Testis (tissue), 2 donors: ENCODE measurements at regions not wholly inside any gene's neighbourhood (a gene's known extent, or its start where the extent isn't known, plus 50 kb on each side); places are given as distances from the start of the nearest gene placed in this dataset.

Experiments
- DNase-seq: peaks from one replicate; pipeline ENCODE4 v3.0.0-alpha.2; 2019
- H3K27ac ChIP-seq, 2 donors: fragments of 200-600 bp; sonication (generic); one replicate each; pipeline ENCODE4 v1.5.1; 2019
- H3K27me3 ChIP-seq: fragments of 200-600 bp; sonication (generic); one replicate; pipeline ENCODE4 v1.5.1; 2019
- H3K36me3 ChIP-seq: fragments of 200-600 bp; sonication (generic); one replicate; pipeline ENCODE4 v1.5.1; 2017; ENCODE audit warnings: low read depth; ENCODE audit errors: missing control alignments
- H3K4me1 ChIP-seq: fragments of 200-600 bp; sonication (generic); one replicate; pipeline ENCODE4 v1.5.1; 2019
- H3K4me3 ChIP-seq, 2 donors: fragments of 200-600 bp; sonication (generic); one replicate each; pipeline ENCODE4 v1.5.1; 2017 to 2019
- H3K9me3 ChIP-seq: fragments of 200-600 bp; sonication (generic); one replicate; pipeline ENCODE4 v1.5.1; 2017
- POLR2A ChIP-seq: fragments of 450-650 bp; IDR thresholded peaks from one replicate; pipeline ENCODE4 v1.6.1; 2017; ENCODE audit warnings: antibody characterized with exemption, mild to moderate bottlenecking, moderate library complexity
- WGBS, 2 donors: methylation state at CpG; one replicate each; pipeline ENCODE4 v1.1.5; 2018; 5-methylcytosine and 5-hydroxymethylcytosine counted together
- intact Hi-C: fragments of 100-400 bp; cut with DNase I; formaldehyde crosslinking; loops from one replicate; pipeline ENCODE4 v1.15.1; 2023; ENCODE audit warnings: low total_unique reads
- TF ChIP-seq, protein P1 (sequence below), 3 experiments: fragments of 450-650 bp in 2 of 3; fragments of 200-600 bp in 1 of 3; sonication (generic) in 1 of 3; IDR thresholded peaks; one replicate each; pipeline ENCODE4 v1.5.1; 2016 to 2019; ENCODE audit warnings: antibody characterized with exemption in 3 of 3, mild to moderate bottlenecking in 2 of 3, moderate library complexity in 1 of 3

DNA sequence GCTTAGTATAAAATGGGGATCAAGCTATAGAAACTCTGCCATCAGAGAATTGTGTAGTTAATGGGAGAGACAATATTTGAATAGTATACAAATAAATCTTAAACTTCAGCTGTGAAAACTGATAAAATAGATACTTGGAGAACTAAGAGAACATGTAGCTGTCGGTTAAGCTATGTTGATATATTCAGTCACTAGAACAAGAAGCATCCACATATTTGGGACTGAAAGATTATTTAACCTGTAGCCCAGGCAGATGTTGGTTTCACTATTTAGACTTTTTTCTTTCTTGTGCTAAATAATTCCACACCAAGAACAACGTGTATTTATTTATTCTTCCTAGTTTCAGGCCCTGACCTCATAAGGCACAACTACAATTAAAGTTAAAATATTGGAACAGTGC is 521.0 kb upstream of the CCNG1 start:
- intact Hi-C loops = no loop called here
- H3K36me3 ChIP-seq = no peaks in the 10 kb centered on the region
- no peak overlapping the region for H3K4me3 ChIP-seq
- no peaks in the 10 kb centered on the region for H3K27me3 ChIP-seq
- WGBS, 2 donors = 13 to 25% methylated on average over 2 of the region's 2 CpGs
- TF ChIP-seq, protein P1, sequence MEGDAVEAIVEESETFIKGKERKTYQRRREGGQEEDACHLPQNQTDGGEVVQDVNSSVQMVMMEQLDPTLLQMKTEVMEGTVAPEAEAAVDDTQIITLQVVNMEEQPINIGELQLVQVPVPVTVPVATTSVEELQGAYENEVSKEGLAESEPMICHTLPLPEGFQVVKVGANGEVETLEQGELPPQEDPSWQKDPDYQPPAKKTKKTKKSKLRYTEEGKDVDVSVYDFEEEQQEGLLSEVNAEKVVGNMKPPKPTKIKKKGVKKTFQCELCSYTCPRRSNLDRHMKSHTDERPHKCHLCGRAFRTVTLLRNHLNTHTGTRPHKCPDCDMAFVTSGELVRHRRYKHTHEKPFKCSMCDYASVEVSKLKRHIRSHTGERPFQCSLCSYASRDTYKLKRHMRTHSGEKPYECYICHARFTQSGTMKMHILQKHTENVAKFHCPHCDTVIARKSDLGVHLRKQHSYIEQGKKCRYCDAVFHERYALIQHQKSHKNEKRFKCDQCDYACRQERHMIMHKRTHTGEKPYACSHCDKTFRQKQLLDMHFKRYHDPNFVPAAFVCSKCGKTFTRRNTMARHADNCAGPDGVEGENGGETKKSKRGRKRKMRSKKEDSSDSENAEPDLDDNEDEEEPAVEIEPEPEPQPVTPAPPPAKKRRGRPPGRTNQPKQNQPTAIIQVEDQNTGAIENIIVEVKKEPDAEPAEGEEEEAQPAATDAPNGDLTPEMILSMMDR (IDR thresholded peaks at IDR 0.05) = no peak
- no peak for TF ChIP-seq POLR2A
- no peaks in the 10 kb centered on the region for H3K9me3 ChIP-seq
- DNase-seq = no peak
- peak overlapping the region in 1 of 2 donors; percentile 15 for H3K27ac ChIP-seq
- no peaks in the 10 kb centered on the region for H3K4me1 ChIP-seq

DNA sequence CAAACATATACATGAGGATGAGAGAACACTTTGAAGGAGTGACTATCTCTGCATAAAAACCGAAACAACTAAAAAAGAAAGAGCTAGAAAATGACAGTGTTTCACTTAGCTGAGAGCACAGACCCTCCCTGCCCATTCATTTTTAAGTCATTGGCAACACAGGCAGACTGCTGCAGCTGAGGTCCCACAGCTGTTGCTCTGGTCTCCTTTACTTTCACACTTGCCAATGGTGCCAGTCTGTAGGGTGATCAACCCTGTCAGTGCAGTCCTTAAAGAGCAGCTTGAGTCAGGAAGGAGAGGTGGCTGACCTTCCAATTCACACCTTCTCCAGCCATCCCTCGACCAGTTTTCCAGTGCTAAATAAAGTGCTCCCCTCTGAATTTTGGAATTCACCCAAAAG is 508.3 kb upstream of the CCNG1 start:
- no peaks in the 10 kb centered on the region for H3K27me3 ChIP-seq
- no peaks in the 10 kb centered on the region for H3K4me1 ChIP-seq
- H3K36me3 ChIP-seq = no peaks in the 10 kb centered on the region
- WGBS, 2 donors = 72% methylated on average over 2 of the region's 2 CpGs
- TF ChIP-seq, protein P1 (IDR thresholded peaks at IDR 0.05) = no peak
- TF ChIP-seq POLR2A = no peak
- DNase-seq = no peak
- no peak overlapping the region for H3K27ac ChIP-seq
- intact Hi-C loops = no loop called here
- H3K9me3 ChIP-seq = no peaks in the 10 kb centered on the region
- H3K4me3 ChIP-seq = no peak overlapping the region

DNA sequence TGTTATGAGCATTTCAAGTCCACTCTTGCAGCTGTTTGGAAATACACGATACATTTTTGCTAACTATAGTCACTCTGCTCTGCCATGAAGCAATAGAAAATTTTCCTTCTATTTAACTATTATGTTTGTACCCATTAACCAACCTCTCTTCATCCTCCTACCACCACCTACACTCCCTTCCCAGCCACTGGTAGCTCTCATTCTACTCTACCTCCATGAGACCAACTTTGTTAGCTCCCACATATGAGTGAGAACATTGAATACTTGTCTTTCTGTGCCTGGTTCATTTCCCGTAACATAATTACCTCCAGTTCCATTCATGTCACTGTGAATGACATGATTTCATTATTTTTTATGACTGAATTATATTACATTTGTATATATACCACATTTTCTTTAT is 505.9 kb upstream of the CCNG1 start:
- H3K27ac ChIP-seq = no peak overlapping the region
- TF ChIP-seq, protein P1 (IDR thresholded peaks at IDR 0.05) = no peak
- TF ChIP-seq POLR2A = no peak
- no peaks in the 10 kb centered on the region for H3K9me3 ChIP-seq
- WGBS, 2 donors = 94 to 96% methylated on average over 2 of the region's 2 CpGs
- H3K4me3 ChIP-seq = no peak overlapping the region
- DNase-seq = no peak
- H3K4me1 ChIP-seq = no peaks in the 10 kb centered on the region
- no peaks in the 10 kb centered on the region for H3K27me3 ChIP-seq
- intact Hi-C loops = no loop called here
- no peaks in the 10 kb centered on the region for H3K36me3 ChIP-seq

DNA sequence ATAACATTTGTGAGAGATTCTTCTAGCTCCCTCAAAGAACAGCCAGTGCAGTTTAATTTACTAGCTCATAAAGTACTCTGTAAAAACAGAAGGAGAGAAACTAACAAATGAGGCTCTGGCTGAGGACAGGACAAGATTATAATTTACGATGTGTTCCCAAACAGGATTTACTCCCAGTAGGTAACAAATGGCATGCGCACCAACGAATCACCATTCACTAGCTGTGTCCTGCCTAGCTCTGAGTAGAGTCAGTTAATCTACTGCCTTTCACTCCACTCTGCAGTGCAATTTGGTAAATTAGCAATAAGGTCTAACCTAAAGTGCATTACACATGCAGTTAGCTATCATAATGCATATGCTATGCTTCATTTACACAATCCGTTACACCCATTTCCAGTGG is 497.4 kb upstream of the CCNG1 start:
- WGBS, 2 donors = 59 to 63% methylated on average over 4 of the region's 4 CpGs
- intact Hi-C loops = no loop called here
- no peak for TF ChIP-seq POLR2A
- TF ChIP-seq, protein P1 (IDR thresholded peaks at IDR 0.05) = no peak

DNA sequence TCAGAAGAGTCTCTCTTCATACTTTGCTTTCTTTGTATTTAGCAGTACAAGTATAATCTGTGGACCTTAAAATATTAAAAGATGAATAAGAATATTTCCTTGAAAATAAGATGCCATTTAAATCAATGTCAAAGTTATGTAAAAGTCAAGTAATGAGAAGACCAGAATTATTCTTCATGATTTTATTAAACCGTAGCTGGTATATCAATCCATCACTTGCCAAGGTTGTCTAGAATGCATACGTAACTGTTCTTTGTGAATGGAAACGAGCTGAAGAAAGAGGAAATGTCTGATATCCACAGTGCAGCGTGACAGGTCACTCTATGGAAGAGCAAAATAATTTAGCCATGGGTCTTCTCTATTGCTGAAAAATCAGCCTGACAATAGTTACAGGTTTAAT is 488.7 kb upstream of the CCNG1 start:
- Histone ChIP-seq H3K27me3 (no peaks in the 10 kb centered on the region), H3K4me3 (no peak overlapping the region), H3K36me3 (no peaks in the 10 kb centered on the region), H3K4me1 (no peaks in the 10 kb centered on the region), H3K27ac (no peak overlapping the region), H3K9me3 (no peaks in the 10 kb centered on the region)
- intact Hi-C loops = no loop called here
- 71 to 80% methylated on average over 4 of the region's 4 CpGs for WGBS, 2 donors
- no peak for TF ChIP-seq POLR2A
- TF ChIP-seq, protein P1 (IDR thresholded peaks at IDR 0.05) = no peak
- DNase-seq = no peak

More for the DNA sequence above, 497.4 kb upstream of the CCNG1 start:
- H3K27ac ChIP-seq = no peak overlapping the region
- H3K27me3 ChIP-seq = no peaks in the 10 kb centered on the region
- no peak for DNase-seq
- H3K4me3 ChIP-seq = no peak overlapping the region
- no peaks in the 10 kb centered on the region for H3K36me3 ChIP-seq
- no peaks in the 10 kb centered on the region for H3K9me3 ChIP-seq
- H3K4me1 ChIP-seq = no peaks in the 10 kb centered on the region
